ENCODE measurements at regions not wholly inside any gene's neighbourhood (a gene's known extent, or its start where the extent isn't known, plus 50 kb on each side); places are given as distances from the start of the nearest gene placed in this dataset.

DNA sequence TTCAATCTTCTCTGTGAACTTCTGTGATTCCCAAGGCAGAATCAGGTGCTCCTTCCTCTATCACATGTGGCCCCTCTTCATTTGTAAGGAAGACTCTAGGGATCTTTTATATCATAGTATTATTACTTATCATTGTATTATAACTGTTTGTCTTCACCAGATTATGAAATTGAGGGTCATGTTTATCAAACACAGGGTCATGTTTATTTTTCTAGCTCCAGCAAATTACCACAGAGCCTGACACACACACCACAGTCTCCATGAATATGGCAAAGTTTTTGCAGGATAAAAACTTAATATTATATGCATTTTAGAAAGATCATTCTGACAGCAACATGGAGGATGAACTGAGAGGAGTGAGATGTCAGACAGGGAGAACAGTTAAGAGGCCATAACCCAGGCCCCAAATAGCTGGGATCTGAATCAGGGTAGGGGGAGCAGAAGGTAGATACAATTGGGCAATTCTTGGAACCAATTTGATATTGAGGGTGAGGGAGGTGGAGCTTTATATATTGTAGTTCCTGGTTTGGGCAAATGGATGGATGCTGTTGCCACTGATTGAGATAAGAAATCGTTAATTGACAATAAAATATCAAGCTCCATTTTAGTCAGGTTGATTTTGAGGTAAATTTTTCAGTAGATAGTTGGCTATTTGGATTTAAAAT, 130.7 kb downstream of the DHRS2 start:
- TF ChIP-seq, protein P1, sequence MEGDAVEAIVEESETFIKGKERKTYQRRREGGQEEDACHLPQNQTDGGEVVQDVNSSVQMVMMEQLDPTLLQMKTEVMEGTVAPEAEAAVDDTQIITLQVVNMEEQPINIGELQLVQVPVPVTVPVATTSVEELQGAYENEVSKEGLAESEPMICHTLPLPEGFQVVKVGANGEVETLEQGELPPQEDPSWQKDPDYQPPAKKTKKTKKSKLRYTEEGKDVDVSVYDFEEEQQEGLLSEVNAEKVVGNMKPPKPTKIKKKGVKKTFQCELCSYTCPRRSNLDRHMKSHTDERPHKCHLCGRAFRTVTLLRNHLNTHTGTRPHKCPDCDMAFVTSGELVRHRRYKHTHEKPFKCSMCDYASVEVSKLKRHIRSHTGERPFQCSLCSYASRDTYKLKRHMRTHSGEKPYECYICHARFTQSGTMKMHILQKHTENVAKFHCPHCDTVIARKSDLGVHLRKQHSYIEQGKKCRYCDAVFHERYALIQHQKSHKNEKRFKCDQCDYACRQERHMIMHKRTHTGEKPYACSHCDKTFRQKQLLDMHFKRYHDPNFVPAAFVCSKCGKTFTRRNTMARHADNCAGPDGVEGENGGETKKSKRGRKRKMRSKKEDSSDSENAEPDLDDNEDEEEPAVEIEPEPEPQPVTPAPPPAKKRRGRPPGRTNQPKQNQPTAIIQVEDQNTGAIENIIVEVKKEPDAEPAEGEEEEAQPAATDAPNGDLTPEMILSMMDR (optimal IDR thresholded peaks at IDR 0.05 in 1 of 3, IDR thresholded peaks at IDR 0.05 in 1 of 3, conservative IDR thresholded peaks at IDR 0.05 in 1 of 3; ENCODE audit: extremely low read depth in 1 of 3, insufficient read depth in 2 of 3, low read length in 3 of 3): no peak
- no peak for TF ChIP-seq EZH2 (IDR thresholded peaks at IDR 0.05; ENCODE audit: low read length)
